ENCODE measurements at regions not wholly inside any gene's neighbourhood (a gene's known extent, or its start where the extent isn't known, plus 50 kb on each side); places are given as distances from the start of the nearest gene placed in this dataset.

DNA sequence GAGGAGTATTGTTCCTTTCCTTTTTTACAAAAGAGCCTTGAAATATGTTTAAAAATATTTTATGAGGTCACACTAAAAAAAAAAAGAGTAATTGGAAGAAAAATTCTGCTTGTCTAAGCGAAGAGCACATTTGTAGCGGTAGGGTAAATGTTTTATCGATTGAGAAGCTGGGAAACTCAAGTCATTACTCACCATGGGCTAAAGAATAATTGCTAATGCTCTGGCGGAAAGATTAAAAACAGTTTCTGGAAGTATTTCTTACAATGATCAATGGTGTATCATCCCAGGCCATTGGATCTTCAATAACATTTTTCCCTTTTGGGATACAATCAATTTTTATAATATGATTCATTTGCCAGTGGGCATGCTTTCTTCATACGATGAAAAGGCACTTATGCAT lies 450.0 kb downstream of the RASEF start:
- Histone ChIP-seq H3K9me3 (ENCODE audit: control insufficient read depth, low read length) (no peaks in the 10 kb centered on the region), H3K4me1 (ENCODE audit: control insufficient read depth, insufficient read depth, low read length) (no peaks in the 10 kb centered on the region), H3K27me3 (ENCODE audit: control insufficient read depth, insufficient read depth) (peaks cover 2% of the 10 kb centered on the region), H3K27ac (ENCODE audit: low read length) (no peak overlapping the region), H3K4me3 (ENCODE audit: low read length) (no peak overlapping the region)
- ATAC-seq (no peak), DNase-seq (no peak)
- WGBS, result 74% methylated on average over 5 of the region's 5 CpGs
- intact Hi-C loops (cut with DNase I), result no loop called here

- intact Hi-C loops (cut with DNase I), result no loop called here
- Histone ChIP-seq H3K27me3 (ENCODE audit: control insufficient read depth, insufficient read depth) (no peaks in the 10 kb centered on the region), H3K4me3 (ENCODE audit: low read length) (no peak overlapping the region), H3K27ac (ENCODE audit: low read length) (no peak overlapping the region), H3K9me3 (ENCODE audit: control insufficient read depth, low read length) (no peaks in the 10 kb centered on the region), H3K4me1 (ENCODE audit: control insufficient read depth, insufficient read depth, low read length) (no peaks in the 10 kb centered on the region)
- 88% methylated on average over 3 of the region's 3 CpGs for WGBS
- ATAC-seq, result no peak
- no peak for DNase-seq
Observed at GRCh38 chr9:82613498-82613897, 449.4 kb downstream of the RASEF start.

DNA sequence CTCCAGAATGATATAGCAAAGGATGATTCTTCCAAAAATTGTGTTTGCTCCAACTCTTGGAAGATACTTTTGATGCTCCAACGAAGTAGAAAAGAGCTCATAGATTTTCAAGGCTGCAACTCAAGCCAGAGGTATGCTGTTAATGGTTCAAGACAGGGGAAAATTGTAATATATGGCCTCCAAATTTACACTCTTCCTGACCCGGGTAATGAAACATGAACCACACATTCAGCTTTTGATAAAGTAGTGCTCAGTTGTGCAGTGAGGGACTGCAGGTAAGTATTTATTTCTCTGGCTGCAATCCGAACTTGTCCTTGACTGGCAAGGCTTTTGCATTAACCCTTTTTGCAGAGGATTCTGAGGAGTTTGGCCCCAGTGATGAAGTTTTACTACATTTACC lies 446.4 kb downstream of the RASEF start:
- ATAC-seq, result no peak
- WGBS, result 78% methylated on average over 3 of the region's 3 CpGs
- H3K27me3 ChIP-seq (ENCODE audit: control insufficient read depth, insufficient read depth), result no peaks in the 10 kb centered on the region
- no peak overlapping the region for H3K4me3 ChIP-seq (ENCODE audit: low read length)
- H3K4me1 ChIP-seq (ENCODE audit: control insufficient read depth, insufficient read depth, low read length), result no peaks in the 10 kb centered on the region
- H3K9me3 ChIP-seq (ENCODE audit: control insufficient read depth, low read length), result no peaks in the 10 kb centered on the region
- intact Hi-C loops (cut with DNase I), result no loop called here
- no peak overlapping the region for H3K27ac ChIP-seq (ENCODE audit: low read length)
- no peak for DNase-seq

- Histone ChIP-seq H3K4me1 (ENCODE audit: control insufficient read depth, insufficient read depth, low read length) (no peaks in the 10 kb centered on the region), H3K27ac (ENCODE audit: low read length) (no peak overlapping the region), H3K27me3 (ENCODE audit: control insufficient read depth, insufficient read depth) (no peaks in the 10 kb centered on the region), H3K9me3 (ENCODE audit: control insufficient read depth, low read length) (no peaks in the 10 kb centered on the region), H3K4me3 (ENCODE audit: low read length) (no peak overlapping the region)
- 79% methylated on average over 1 of the region's 1 CpG for WGBS
- DNase-seq (no peak), ATAC-seq (no peak)
- intact Hi-C loops (cut with DNase I), result no loop called here
Observed at GRCh38 chr9:82621447-82621846, 441.5 kb downstream of the RASEF start.

DNA sequence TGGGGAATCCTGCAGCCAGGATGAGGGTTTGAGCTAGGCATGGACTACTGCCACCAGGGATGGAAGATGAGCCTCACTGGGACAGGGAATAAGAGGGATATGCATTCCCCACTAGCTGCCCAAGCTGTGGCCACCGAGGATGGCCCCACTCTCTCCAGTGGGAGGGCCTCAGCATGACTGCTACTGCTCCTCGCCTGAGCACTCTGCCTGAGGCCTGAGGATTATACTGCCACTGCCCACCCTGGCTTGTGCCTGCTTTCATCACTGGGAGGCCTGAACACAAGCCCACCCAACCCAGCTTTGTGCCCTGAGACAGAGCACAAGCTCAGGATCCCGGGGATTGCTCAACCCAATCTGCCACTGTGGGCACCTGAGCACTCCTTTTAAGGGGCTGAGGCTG lies 425.6 kb downstream of the RASEF start:
- no peak for ATAC-seq

GRCh38 chr9:82645600-82645999 lies 417.3 kb downstream of the RASEF start:
- no peak overlapping the region for H3K4me3 ChIP-seq (ENCODE audit: low read length)
- ATAC-seq (no peak), DNase-seq (no peak)
- no peak overlapping the region for H3K27ac ChIP-seq (ENCODE audit: low read length)
- no peaks in the 10 kb centered on the region for H3K27me3 ChIP-seq (ENCODE audit: control insufficient read depth, insufficient read depth)
- H3K4me1 ChIP-seq (ENCODE audit: control insufficient read depth, insufficient read depth, low read length), result no peaks in the 10 kb centered on the region
- no peaks in the 10 kb centered on the region for H3K9me3 ChIP-seq (ENCODE audit: control insufficient read depth, low read length)
- 76% methylated on average over 2 of the region's 2 CpGs for WGBS
- intact Hi-C loops (cut with DNase I), result no loop called here

More for the DNA sequence above, 425.6 kb downstream of the RASEF start:
- H3K4me3 ChIP-seq (ENCODE audit: low read length), result no peak overlapping the region
- no peaks in the 10 kb centered on the region for H3K4me1 ChIP-seq (ENCODE audit: control insufficient read depth, insufficient read depth, low read length)
- H3K27me3 ChIP-seq (ENCODE audit: control insufficient read depth, insufficient read depth), result no peaks in the 10 kb centered on the region
- no peaks in the 10 kb centered on the region for H3K9me3 ChIP-seq (ENCODE audit: control insufficient read depth, low read length)
- 84% methylated on average over 3 of the region's 3 CpGs for WGBS
- intact Hi-C loops (cut with DNase I), result no loop called here
- no peak for DNase-seq
- no peak overlapping the region for H3K27ac ChIP-seq (ENCODE audit: low read length)

DNA sequence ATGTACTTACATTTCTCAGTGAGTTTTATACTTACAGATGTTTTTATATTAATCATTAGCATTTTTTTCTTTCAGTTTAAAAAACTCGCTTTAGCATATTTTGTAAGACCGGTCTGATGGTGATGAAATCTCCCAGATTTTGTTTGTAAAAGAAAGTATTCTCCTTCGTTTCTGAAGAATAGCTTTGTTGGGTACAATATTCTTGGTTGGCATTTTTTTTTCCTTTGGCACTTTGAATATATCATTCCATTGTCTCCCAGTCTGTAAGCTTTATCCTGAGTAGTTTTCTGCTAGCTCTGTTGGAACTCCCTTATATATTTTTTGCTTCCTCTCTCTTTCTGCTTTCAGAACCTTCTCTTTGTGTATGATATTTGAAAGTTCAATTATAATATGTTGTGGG lies 412.6 kb downstream of the RASEF start:
- Histone ChIP-seq H3K27me3 (ENCODE audit: control insufficient read depth, insufficient read depth) (no peaks in the 10 kb centered on the region), H3K9me3 (ENCODE audit: control insufficient read depth, low read length) (no peaks in the 10 kb centered on the region), H3K27ac (ENCODE audit: low read length) (no peak overlapping the region), H3K4me3 (ENCODE audit: low read length) (no peak overlapping the region), H3K4me1 (ENCODE audit: control insufficient read depth, insufficient read depth, low read length) (no peaks in the 10 kb centered on the region)
- intact Hi-C loops (cut with DNase I), result no loop called here
- DNase-seq (no peak), ATAC-seq (no peak)
- WGBS, result 83% methylated on average over 3 of the region's 3 CpGs

DNA sequence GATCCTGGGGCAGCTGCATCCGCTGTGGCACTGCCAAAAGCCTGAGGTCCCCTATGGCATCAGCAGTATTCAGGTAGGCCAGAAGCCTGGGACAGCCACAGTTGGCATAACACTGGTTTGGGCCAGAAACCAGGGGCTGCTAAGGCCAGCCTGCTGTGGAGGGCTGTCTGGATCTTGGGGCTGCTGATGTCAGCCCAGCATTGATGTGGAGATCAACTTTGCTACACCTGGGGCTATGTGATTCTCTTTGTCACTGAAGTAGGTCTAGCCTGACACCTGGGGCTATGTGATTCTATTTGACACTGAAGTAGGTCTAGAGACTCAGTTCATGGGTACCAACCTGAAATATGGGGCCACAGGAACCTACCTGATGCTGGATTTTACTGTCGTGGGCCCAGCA lies 411.5 kb downstream of the RASEF start:
- DNase-seq (no peak), ATAC-seq (no peak)
- Histone ChIP-seq H3K27me3 (ENCODE audit: control insufficient read depth, insufficient read depth) (no peaks in the 10 kb centered on the region), H3K4me3 (ENCODE audit: low read length) (no peak overlapping the region), H3K9me3 (ENCODE audit: control insufficient read depth, low read length) (no peaks in the 10 kb centered on the region), H3K4me1 (ENCODE audit: control insufficient read depth, insufficient read depth, low read length) (no peaks in the 10 kb centered on the region), H3K27ac (ENCODE audit: low read length) (no peak overlapping the region)
- intact Hi-C loops (cut with DNase I), result no loop called here
- WGBS, result 82% methylated on average over 2 of the region's 2 CpGs

DNA sequence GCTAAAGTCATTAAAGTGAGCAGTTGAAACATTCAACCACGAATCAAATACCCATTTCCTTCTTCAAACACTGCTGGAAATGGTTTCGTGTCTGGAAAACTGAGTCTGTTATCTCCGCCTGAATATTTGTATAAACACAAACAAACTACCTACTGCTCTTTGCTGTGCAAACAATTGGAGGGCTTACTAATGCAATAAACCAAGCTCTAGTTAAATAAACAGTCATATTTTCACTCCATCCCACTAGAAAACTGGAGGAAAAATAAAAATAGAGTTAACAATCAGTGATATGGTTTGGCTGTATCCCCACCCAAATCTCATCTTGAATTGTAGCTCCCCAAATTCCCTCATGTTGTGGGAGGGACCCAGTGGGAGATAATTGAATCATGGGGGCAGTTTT lies 397.6 kb downstream of the RASEF start:
- Histone ChIP-seq H3K27ac (ENCODE audit: low read length) (no peak overlapping the region), H3K9me3 (ENCODE audit: control insufficient read depth, low read length) (no peaks in the 10 kb centered on the region), H3K4me1 (ENCODE audit: control insufficient read depth, insufficient read depth, low read length) (no peaks in the 10 kb centered on the region), H3K4me3 (ENCODE audit: low read length) (no peak overlapping the region), H3K27me3 (ENCODE audit: control insufficient read depth, insufficient read depth) (no peaks in the 10 kb centered on the region)
- no peak for DNase-seq
- no peak for ATAC-seq
- intact Hi-C loops (cut with DNase I), result no loop called here
- WGBS, result 70% methylated on average over 3 of the region's 3 CpGs

DNA sequence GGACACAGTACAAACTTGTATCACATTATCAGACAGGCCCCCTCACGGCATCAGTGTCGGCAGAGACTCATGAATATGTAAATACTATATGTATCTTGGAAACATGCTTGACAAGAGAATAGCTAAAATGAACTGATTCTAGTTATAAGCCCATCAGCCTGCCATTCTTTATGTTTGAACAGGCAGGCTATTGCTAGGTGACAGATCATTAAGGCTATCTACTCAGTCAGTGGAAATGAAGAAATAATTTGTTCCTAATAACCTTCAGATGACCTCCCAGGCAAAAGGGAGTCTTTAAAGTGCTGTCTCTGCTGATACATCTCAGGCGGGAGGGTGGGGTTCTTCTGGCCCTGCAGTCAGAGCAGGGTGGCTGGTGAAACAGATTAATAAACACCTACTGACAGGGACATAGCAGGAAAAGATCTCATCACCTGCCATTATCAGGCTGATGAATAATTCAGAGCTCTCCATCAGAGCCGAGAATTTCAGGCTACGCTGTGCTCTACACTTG lies 394.2 kb downstream of the RASEF start:
- Histone ChIP-seq H3K27ac (ENCODE audit: low read length) (no peak overlapping the region), H3K4me3 (ENCODE audit: low read length) (no peak overlapping the region), H3K4me1 (ENCODE audit: control insufficient read depth, insufficient read depth, low read length) (no peaks in the 10 kb centered on the region), H3K27me3 (ENCODE audit: control insufficient read depth, insufficient read depth) (no peaks in the 10 kb centered on the region), H3K9me3 (ENCODE audit: control insufficient read depth, low read length) (no peaks in the 10 kb centered on the region)
- ATAC-seq, result no peak
- intact Hi-C loops (cut with DNase I), result no loop called here
- 64% methylated on average over 5 of the region's 5 CpGs for WGBS
- no peak for DNase-seq

DNA sequence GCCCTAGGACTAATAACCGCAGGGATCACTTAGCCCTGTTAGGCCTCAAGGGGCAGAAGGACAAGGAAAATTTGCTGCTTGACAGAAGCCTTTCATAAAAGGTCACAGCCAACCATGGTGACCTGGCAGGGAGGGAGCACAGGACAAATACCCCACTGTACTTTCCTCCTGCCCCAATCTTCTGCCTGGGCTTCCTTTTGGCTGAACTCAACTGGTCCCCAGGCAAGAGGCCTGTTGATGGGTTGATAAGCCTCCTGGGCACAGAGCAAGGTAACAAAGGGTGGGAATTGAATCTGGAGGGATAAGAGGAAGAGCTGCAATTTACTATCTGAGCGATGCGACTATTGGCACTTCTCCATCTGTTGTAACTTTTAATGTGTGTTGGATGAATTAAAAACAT lies 392.9 kb downstream of the RASEF start:
- Histone ChIP-seq H3K9me3 (ENCODE audit: control insufficient read depth, low read length) (no peaks in the 10 kb centered on the region), H3K4me1 (ENCODE audit: control insufficient read depth, insufficient read depth, low read length) (no peaks in the 10 kb centered on the region), H3K27me3 (ENCODE audit: control insufficient read depth, insufficient read depth) (no peaks in the 10 kb centered on the region), H3K4me3 (ENCODE audit: low read length) (no peak overlapping the region), H3K27ac (ENCODE audit: low read length) (no peak overlapping the region)
- intact Hi-C loops (cut with DNase I), result no loop called here
- ATAC-seq, result no peak
- DNase-seq, result no peak
- WGBS, result 85% methylated on average over 3 of the region's 3 CpGs

GRCh38 chr9:82670726-82671125 lies 392.2 kb downstream of the RASEF start:
- no peak for DNase-seq
- intact Hi-C loops (cut with DNase I), result no loop called here
- WGBS, result 72% methylated on average over 1 of the region's 1 CpG
- H3K4me3 ChIP-seq (ENCODE audit: low read length), result no peak overlapping the region
- no peaks in the 10 kb centered on the region for H3K27me3 ChIP-seq (ENCODE audit: control insufficient read depth, insufficient read depth)
- no peaks in the 10 kb centered on the region for H3K9me3 ChIP-seq (ENCODE audit: control insufficient read depth, low read length)
- no peak overlapping the region for H3K27ac ChIP-seq (ENCODE audit: low read length)
- no peaks in the 10 kb centered on the region for H3K4me1 ChIP-seq (ENCODE audit: control insufficient read depth, insufficient read depth, low read length)
- no peak for ATAC-seq

All from right cardiac atrium (tissue), 5 donors.